H1 (cell line): ENCODE measurements at regions not wholly inside any gene's neighbourhood (a gene's known extent, or its start where the extent isn't known, plus 50 kb on each side); places are given as distances from the start of the nearest gene placed in this dataset.

Source experiments
- CHD7 ChIP-seq: fragments of 300-600 bp; sonication (generic); IDR thresholded peaks from 2 replicates; pipeline ENCODE4 v1.7.1; 2012; ENCODE audit warnings: low read length, moderate library complexity, mild to moderate bottlenecking, inconsistent platforms; ENCODE audit not compliant: insufficient replicate concordance
- CTBP2 ChIP-seq: IDR thresholded peaks from 2 replicates; pipeline ENCODE4 v1.7.0; 2011; ENCODE audit warnings: borderline replicate concordance, mild to moderate bottlenecking, moderate library complexity, mixed read lengths, low read length; ENCODE audit not compliant: insufficient read depth, insufficient read length
- KDM4A ChIP-seq: IDR thresholded peaks from one replicate; pipeline ENCODE4 v1.7.1; 2012; ENCODE audit warnings: low read depth, mild to moderate bottlenecking, moderate library complexity, low read length, inconsistent platforms; ENCODE audit not compliant: severe bottlenecking
- USF2 ChIP-seq: IDR thresholded peaks from 2 replicates; pipeline ENCODE4 v1.6.1; 2011; ENCODE audit warnings: low read length, improper control_type of control experiment

GRCh38 chr2:5140347-5140746 is 551.8 kb upstream of the SOX11 start (continued):
- TF ChIP-seq USF2 (no peak), CHD7 (no peak), KDM4A (no peak), CTBP2 (no peak)
